HEK293T (cell line): ENCODE measurements at regions not wholly inside any gene's neighbourhood (a gene's known extent, or its start where the extent isn't known, plus 50 kb on each side); places are given as distances from the start of the nearest gene placed in this dataset.

ENCODE experiments used
- ARNT ChIP-seq: fragments of 450-650 bp; IDR thresholded peaks from 2 replicates; pipeline ENCODE4 v1.6.1; 2017; ENCODE audit warnings: mild to moderate bottlenecking
- BHLHE40 ChIP-seq: fragments of 450-650 bp; IDR thresholded peaks from 2 replicates; pipeline ENCODE4 v1.6.1; 2016; ENCODE audit warnings: mild to moderate bottlenecking, moderate library complexity, borderline replicate concordance
- ELF4 ChIP-seq: fragments of 450-650 bp; IDR thresholded peaks from 2 replicates; pipeline ENCODE4 v1.6.1; 2017; ENCODE audit warnings: antibody characterized with exemption
- FOXM1 ChIP-seq: fragments of 450-650 bp; IDR thresholded peaks from 2 replicates; pipeline ENCODE4 v1.6.1; 2017; ENCODE audit warnings: mild to moderate bottlenecking, borderline replicate concordance
- NFRKB ChIP-seq: fragments of 450-650 bp; IDR thresholded peaks from 2 replicates; pipeline ENCODE4 v1.6.1; 2016; ENCODE audit warnings: mild to moderate bottlenecking, moderate library complexity
- SUZ12 ChIP-seq: fragments of 450-650 bp; IDR thresholded peaks from 2 replicates; pipeline ENCODE4 v1.6.1; 2016; ENCODE audit warnings: mild to moderate bottlenecking

- no peak for TF ChIP-seq ELF4
- TF ChIP-seq BHLHE40, result no peak
- TF ChIP-seq ARNT, result no peak
- no peak for TF ChIP-seq NFRKB
- no peak for TF ChIP-seq FOXM1
- TF ChIP-seq SUZ12, result no peak
Measured at GRCh38 chr14:34018125-34018524, 67.3 kb upstream of the EGLN3 start.
